Vagina (tissue), 2 donors: ENCODE measurements at regions not wholly inside any gene's neighbourhood (a gene's known extent, or its start where the extent isn't known, plus 50 kb on each side); places are given as distances from the start of the nearest gene placed in this dataset.

ENCODE experiments used
- POLR2A ChIP-seq, 2 donors: fragments of 450-650 bp; IDR thresholded peaks; one replicate each; pipeline ENCODE4 v1.6.1; 2017; ENCODE audit warnings: antibody characterized with exemption in 2 of 2, mild to moderate bottlenecking in 2 of 2, moderate library complexity in 2 of 2
- POLR2AphosphoS5 ChIP-seq, 2 donors: sonication (generic); formaldehyde crosslinking; IDR thresholded peaks; one replicate each; pipeline ENCODE4 v1.9.0; 2017; ENCODE audit warnings: antibody characterized with exemption in 2 of 2, mild to moderate bottlenecking in 2 of 2, low read depth in 1 of 2; ENCODE audit not compliant: insufficient read depth in 1 of 2
- TF ChIP-seq, protein P1 (sequence below), 3 experiments: fragments of 450-650 bp in 2 of 3; fragments of 200-600 bp in 1 of 3; sonication (generic) in 1 of 3; IDR thresholded peaks; one replicate each; pipeline ENCODE4 v1.5.1; 2017 to 2019; ENCODE audit warnings: antibody characterized with exemption in 3 of 3, mild to moderate bottlenecking in 2 of 3, moderate library complexity in 2 of 3

DNA sequence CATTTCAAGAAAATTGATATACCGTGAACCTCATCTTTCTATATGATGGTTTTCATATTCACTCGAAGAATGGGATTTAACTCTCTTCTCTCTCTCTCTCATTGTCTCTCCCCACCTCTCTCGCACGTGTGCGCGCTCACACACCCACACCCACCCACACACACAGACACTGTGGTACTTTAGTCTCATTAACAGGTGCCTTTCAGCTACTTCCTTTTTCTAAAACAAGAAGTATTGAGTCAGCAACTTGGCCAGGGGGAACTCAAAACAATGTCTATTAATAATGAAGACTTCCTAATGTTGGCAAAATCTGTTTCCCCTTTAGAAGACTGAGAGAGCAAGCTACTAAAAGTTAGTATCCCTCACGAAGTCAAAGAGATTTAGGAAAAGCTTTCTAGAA lies 150.7 kb downstream of the TMCO5A start:
- TF ChIP-seq, protein P1, sequence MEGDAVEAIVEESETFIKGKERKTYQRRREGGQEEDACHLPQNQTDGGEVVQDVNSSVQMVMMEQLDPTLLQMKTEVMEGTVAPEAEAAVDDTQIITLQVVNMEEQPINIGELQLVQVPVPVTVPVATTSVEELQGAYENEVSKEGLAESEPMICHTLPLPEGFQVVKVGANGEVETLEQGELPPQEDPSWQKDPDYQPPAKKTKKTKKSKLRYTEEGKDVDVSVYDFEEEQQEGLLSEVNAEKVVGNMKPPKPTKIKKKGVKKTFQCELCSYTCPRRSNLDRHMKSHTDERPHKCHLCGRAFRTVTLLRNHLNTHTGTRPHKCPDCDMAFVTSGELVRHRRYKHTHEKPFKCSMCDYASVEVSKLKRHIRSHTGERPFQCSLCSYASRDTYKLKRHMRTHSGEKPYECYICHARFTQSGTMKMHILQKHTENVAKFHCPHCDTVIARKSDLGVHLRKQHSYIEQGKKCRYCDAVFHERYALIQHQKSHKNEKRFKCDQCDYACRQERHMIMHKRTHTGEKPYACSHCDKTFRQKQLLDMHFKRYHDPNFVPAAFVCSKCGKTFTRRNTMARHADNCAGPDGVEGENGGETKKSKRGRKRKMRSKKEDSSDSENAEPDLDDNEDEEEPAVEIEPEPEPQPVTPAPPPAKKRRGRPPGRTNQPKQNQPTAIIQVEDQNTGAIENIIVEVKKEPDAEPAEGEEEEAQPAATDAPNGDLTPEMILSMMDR (IDR thresholded peaks at IDR 0.05), result no peak
- no peak for TF ChIP-seq POLR2AphosphoS5 (IDR thresholded peaks at IDR 0.05; ENCODE audit: insufficient read depth in 1 of 2, low read depth in 1 of 2)
- TF ChIP-seq POLR2A (IDR thresholded peaks at IDR 0.05), result no peak
